Lung (tissue), 11 donors: ENCODE measurements at regions not wholly inside any gene's neighbourhood (a gene's known extent, or its start where the extent isn't known, plus 50 kb on each side); places are given as distances from the start of the nearest gene placed in this dataset.

Experiments used
- ATAC-seq: fragments of 200-7000 bp; cut with Tn5 transposase; one replicate; pipeline ENCODE4 v1.9.1; 2020; ENCODE audit warnings: moderate number of reproducible peaks; ENCODE audit not compliant: insufficient read depth, low FRiP score
- DNase-seq, 3 donors: peaks; one replicate each; pipeline ENCODE4 v3.0.0-alpha.2; 2013 to 2017
- H3K27ac ChIP-seq, 2 donors: one replicate each; pipeline ENCODE4 v1.5.1; 2013; ENCODE audit warnings: mild to moderate bottlenecking in 2 of 2, moderate library complexity in 2 of 2, control low read depth in 1 of 2, inconsistent platforms in 1 of 2, low read depth in 1 of 2, low read length in 1 of 2
- H3K27me3 ChIP-seq, 3 donors: one replicate each; pipeline ENCODE4 v1.5.1; 2013; ENCODE audit warnings: low read length in 2 of 3; ENCODE audit not compliant: control insufficient read depth in 3 of 3, insufficient read depth in 3 of 3
- H3K36me3 ChIP-seq, 4 donors: one replicate each; pipeline ENCODE4 v1.5.1; 2013; ENCODE audit warnings: low read length in 4 of 4, mild to moderate bottlenecking in 1 of 4, moderate library complexity in 1 of 4; ENCODE audit not compliant: control insufficient read depth in 4 of 4, insufficient read depth in 4 of 4
- H3K4me1 ChIP-seq, 5 donors: one replicate each; pipeline ENCODE4 v1.5.1; 2013; ENCODE audit warnings: low read length in 5 of 5, mild to moderate bottlenecking in 2 of 5, moderate library complexity in 1 of 5; ENCODE audit not compliant: control insufficient read depth in 5 of 5, insufficient read depth in 5 of 5
- H3K4me3 ChIP-seq: one replicate; pipeline ENCODE4 v1.5.1; 2013; ENCODE audit warnings: mild to moderate bottlenecking, control low read depth, moderate library complexity
- H3K9ac ChIP-seq, 2 donors: one replicate each; pipeline ENCODE4 v1.5.1; 2013; ENCODE audit warnings: low read length in 2 of 2, control low read depth in 1 of 2; ENCODE audit not compliant: insufficient read depth in 1 of 2
- H3K9me3 ChIP-seq, 4 donors: one replicate each; pipeline ENCODE4 v1.5.1; 2013; ENCODE audit warnings: low read length in 3 of 4, mild to moderate bottlenecking in 1 of 4, moderate library complexity in 1 of 4; ENCODE audit not compliant: control insufficient read depth in 4 of 4, insufficient read depth in 3 of 4
- CTCF ChIP-seq: IDR thresholded peaks from 2 replicates; pipeline ENCODE4 v1.5.1; 2012; ENCODE audit warnings: mild to moderate bottlenecking; ENCODE audit errors: control extremely low read depth, extremely low read depth
- WGBS, 2 donors: extraction: QIAGEN DNeasy Blood & Tissue Kit; methylation state at CpG; one replicate each; pipeline ENCODE4 v1.1.7; 2013; 5-methylcytosine and 5-hydroxymethylcytosine counted together
- donor health status: control.
- donor health status: control.
- donor health status: Bipolar disorder and iron deficiency.
- donor health status: healthy.
- donor health status: DM: yes; HTN: yes; CAD: no.

GRCh38 chr13:37207691-37208451, 102.4 kb upstream of the CSNK1A1L start:
- no peak overlapping the region for H3K4me3 ChIP-seq
- H3K4me1 ChIP-seq: no peaks in the 10 kb centered on the region
- H3K9me3 ChIP-seq: no peaks in the 10 kb centered on the region
- no peak overlapping the region for H3K9ac ChIP-seq
- H3K36me3 ChIP-seq: no peaks in the 10 kb centered on the region
- WGBS, 2 donors: 66 to 81% methylated on average over 4 of the region's 4 CpGs
- no peak overlapping the region for H3K27ac ChIP-seq
- no peaks in the 10 kb centered on the region for H3K27me3 ChIP-seq
- DNase-seq: no peak
- TF ChIP-seq CTCF: no peak
- no peak for ATAC-seq

GRCh38 chr13:37202264-37202663, 96.8 kb upstream of the CSNK1A1L start:
- 66 to 83% methylated on average over 2 of the region's 2 CpGs for WGBS, 2 donors
- no peak overlapping the region for H3K4me3 ChIP-seq
- no peak for DNase-seq
- no peak for TF ChIP-seq CTCF
- no peak overlapping the region for H3K27ac ChIP-seq
- peaks cover 0 to 4% (median 0%) of the 10 kb centered on the region in 5 donors for H3K4me1 ChIP-seq
- no peaks in the 10 kb centered on the region for H3K9me3 ChIP-seq
- no peak for ATAC-seq
- no peak overlapping the region for H3K9ac ChIP-seq
- no peaks in the 10 kb centered on the region for H3K27me3 ChIP-seq
- no peaks in the 10 kb centered on the region for H3K36me3 ChIP-seq

- ATAC-seq (no peak), DNase-seq (no peak)
- no peaks in the 10 kb centered on the region for H3K27me3 ChIP-seq
- no peaks in the 10 kb centered on the region for H3K36me3 ChIP-seq
- H3K4me1 ChIP-seq: peaks cover 0 to 4% (median 0%) of the 10 kb centered on the region in 5 donors
- no peaks in the 10 kb centered on the region for H3K9me3 ChIP-seq
- H3K9ac ChIP-seq: no peak overlapping the region
- no peak for TF ChIP-seq CTCF
- H3K27ac ChIP-seq: no peak overlapping the region
- H3K4me3 ChIP-seq: no peak overlapping the region
- WGBS, 2 donors: 58 to 64% methylated on average over 5 of the region's 5 CpGs
Measured at GRCh38 chr13:37201081-37201480, 95.6 kb upstream of the CSNK1A1L start.

DNA sequence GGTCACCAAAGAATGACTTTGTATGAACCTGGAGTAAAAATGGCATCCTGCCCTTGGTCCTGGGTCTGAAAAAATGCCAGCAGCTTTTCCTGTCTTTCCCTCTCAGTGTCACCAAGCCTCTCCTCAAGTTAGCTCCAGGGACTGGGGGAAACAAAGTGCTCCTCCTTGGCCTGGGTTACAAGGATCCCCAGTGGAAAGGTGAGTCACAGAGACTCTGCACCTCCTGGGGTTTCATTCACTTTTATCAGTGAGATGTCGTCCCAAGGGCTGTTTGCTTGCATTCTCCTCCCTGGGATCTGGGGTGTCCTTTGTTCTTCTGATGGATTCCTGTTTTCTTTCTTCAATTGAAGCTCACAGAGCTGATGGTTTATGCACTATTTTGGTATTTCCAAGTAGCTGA, 93.2 kb upstream of the CSNK1A1L start:
- H3K4me3 ChIP-seq: no peak overlapping the region
- ATAC-seq: no peak
- H3K27me3 ChIP-seq: no peaks in the 10 kb centered on the region
- DNase-seq: no peak
- H3K9ac ChIP-seq: no peak overlapping the region
- TF ChIP-seq CTCF: no peak
- H3K9me3 ChIP-seq: no peaks in the 10 kb centered on the region
- 65 to 74% methylated on average over 1 of the region's 1 CpG for WGBS, 2 donors
- no peaks in the 10 kb centered on the region for H3K36me3 ChIP-seq
- H3K4me1 ChIP-seq: peaks cover 0 to 11% (median 0%) of the 10 kb centered on the region in 5 donors
- no peak overlapping the region for H3K27ac ChIP-seq
